ENCODE measurements at regions not wholly inside any gene's neighbourhood (a gene's known extent, or its start where the extent isn't known, plus 50 kb on each side); places are given as distances from the start of the nearest gene placed in this dataset.

DNA sequence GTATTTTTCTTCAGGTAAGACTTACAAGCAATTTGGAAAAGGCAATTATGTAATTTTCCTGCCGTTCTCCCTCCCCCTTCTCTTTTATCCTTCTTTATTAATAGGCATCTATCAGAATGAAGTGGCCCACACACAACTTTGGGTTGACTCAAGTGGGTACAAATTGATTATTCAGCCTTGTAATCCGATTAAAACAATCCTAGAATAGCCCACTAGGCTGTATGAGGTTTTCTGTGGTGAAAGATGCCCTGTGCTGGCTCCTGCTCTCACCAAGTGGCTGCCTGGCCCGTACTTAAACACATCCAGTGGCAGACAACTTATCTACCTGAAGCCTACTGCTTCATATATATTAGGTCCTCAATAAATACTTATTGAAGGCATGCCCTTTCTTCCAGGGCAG lies 177.3 kb upstream of the C9orf72 start:
- TF ChIP-seq, protein P1, sequence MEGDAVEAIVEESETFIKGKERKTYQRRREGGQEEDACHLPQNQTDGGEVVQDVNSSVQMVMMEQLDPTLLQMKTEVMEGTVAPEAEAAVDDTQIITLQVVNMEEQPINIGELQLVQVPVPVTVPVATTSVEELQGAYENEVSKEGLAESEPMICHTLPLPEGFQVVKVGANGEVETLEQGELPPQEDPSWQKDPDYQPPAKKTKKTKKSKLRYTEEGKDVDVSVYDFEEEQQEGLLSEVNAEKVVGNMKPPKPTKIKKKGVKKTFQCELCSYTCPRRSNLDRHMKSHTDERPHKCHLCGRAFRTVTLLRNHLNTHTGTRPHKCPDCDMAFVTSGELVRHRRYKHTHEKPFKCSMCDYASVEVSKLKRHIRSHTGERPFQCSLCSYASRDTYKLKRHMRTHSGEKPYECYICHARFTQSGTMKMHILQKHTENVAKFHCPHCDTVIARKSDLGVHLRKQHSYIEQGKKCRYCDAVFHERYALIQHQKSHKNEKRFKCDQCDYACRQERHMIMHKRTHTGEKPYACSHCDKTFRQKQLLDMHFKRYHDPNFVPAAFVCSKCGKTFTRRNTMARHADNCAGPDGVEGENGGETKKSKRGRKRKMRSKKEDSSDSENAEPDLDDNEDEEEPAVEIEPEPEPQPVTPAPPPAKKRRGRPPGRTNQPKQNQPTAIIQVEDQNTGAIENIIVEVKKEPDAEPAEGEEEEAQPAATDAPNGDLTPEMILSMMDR (IDR thresholded peaks at IDR 0.05): no peak
- intact Hi-C loops (cut with DNase I): no loop called here
- Histone ChIP-seq H3K27me3 (no peaks in the 10 kb centered on the region), H3K36me3 (no peaks in the 10 kb centered on the region), H3K4me3 (no peak overlapping the region), H3K9me3 (no peaks in the 10 kb centered on the region), H3K4me1 (no peaks in the 10 kb centered on the region), H3K27ac (no peak overlapping the region)
- DNase-seq (ENCODE audit: low spot score in 2 of 2): no peak

DNA sequence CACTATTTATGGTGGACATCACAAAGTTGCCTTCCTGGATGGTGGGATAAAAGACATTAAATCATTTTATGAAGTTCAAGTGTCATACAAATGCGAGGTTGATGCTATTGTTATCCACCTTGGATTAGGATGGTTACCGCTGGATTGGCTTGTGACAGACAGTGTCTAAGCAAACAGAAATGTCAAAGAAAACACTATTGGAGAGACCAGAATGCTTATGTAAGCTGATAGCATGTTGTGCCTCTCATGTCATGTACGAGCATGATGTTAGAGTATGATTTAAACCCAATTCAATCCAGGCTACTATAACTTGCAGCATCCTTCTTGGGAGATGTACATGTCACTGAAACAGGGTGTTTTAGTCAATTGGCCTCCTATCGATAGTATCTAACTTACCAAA lies 178.8 kb upstream of the C9orf72 start:
- no peak for DNase-seq (ENCODE audit: low spot score in 2 of 2)
- intact Hi-C loops (cut with DNase I): no loop called here

DNA sequence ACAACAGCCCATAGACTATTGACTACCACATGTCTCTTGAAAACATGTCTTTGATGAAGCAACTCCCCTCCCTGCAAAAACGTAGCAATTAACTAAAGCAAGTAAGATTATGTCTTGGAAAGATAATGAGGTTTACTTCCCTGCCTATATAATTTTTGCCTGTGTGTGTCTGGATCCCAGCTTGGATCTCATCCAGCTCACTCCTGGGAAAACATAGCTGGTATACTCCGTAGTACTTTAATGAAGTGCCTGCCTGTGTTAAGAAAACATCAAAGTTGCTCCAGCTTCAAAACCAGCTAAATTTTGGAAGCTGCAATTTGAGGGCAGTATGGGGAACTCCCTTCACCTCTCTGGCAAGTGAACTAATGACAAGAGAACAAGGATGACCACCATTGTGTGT lies 182.6 kb upstream of the C9orf72 start:
- intact Hi-C loops (cut with DNase I): no loop called here
- DNase-seq (ENCODE audit: low spot score in 2 of 2): no peak
- Histone ChIP-seq H3K36me3 (no peaks in the 10 kb centered on the region), H3K27me3 (no peaks in the 10 kb centered on the region), H3K4me3 (no peak overlapping the region), H3K9me3 (no peaks in the 10 kb centered on the region), H3K4me1 (no peaks in the 10 kb centered on the region), H3K27ac (no peak overlapping the region)
- TF ChIP-seq, protein P1 (IDR thresholded peaks at IDR 0.05): no peak

More for the DNA sequence above, 178.8 kb upstream of the C9orf72 start:
- no peak overlapping the region for H3K4me3 ChIP-seq
- no peak overlapping the region for H3K27ac ChIP-seq
- no peaks in the 10 kb centered on the region for H3K27me3 ChIP-seq
- TF ChIP-seq, protein P1 (IDR thresholded peaks at IDR 0.05): no peak
- H3K9me3 ChIP-seq: no peaks in the 10 kb centered on the region
- H3K4me1 ChIP-seq: no peaks in the 10 kb centered on the region
- H3K36me3 ChIP-seq: no peaks in the 10 kb centered on the region

DNA sequence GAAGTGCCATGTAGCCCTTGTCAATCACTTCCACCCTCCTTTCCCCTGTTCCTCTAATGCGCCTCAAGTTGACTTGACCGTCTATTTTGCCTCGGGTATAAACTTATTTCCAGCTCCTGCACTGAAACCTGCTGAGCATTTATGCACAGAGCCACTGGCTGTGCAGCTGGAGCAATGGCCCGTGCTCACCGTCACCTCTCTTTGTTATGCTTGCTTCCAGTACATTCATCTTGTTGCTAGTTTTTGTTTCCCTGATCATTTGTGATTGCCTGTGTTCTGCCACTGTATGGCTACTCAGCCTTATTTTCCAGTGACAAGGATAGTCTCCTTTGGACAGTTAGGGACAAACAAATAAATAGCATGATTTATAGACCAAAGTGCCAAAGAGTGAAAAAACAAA lies 183.1 kb upstream of the C9orf72 start:
- Histone ChIP-seq H3K27ac (no peak overlapping the region), H3K4me3 (no peak overlapping the region), H3K36me3 (no peaks in the 10 kb centered on the region), H3K9me3 (no peaks in the 10 kb centered on the region), H3K4me1 (no peaks in the 10 kb centered on the region), H3K27me3 (no peaks in the 10 kb centered on the region)
- TF ChIP-seq, protein P1 (IDR thresholded peaks at IDR 0.05): no peak
- intact Hi-C loops (cut with DNase I): no loop called here
- DNase-seq (ENCODE audit: low spot score in 2 of 2): no peak

DNA sequence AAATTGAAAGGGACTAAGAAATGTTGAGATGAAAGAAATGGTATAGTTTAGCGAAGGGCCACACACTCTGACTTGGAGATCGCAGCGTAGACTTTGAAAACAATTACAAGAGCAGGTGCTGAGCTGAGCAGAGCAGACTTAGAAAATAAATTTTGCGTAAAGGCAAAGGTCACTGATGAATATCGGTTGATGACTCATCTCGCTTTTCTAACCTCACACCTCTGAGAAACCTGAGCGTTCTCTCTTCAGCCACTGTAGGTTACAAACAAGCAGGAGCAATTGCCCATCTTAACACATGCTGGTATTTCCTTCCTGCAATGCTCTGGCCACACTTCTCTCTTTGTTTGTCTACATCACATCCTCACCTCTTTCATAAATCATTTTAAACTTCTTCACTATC lies 190.6 kb upstream of the C9orf72 start:
- Histone ChIP-seq H3K4me3 (no peak overlapping the region), H3K27me3 (no peaks in the 10 kb centered on the region), H3K9me3 (no peaks in the 10 kb centered on the region), H3K4me1 (no peaks in the 10 kb centered on the region), H3K27ac (no peak overlapping the region), H3K36me3 (no peaks in the 10 kb centered on the region)
- DNase-seq (ENCODE audit: low spot score in 2 of 2): no peak
- intact Hi-C loops (cut with DNase I): no loop called here
- TF ChIP-seq, protein P1 (IDR thresholded peaks at IDR 0.05): no peak

Measured in ascending aorta (tissue), 2 donors.